Effector memory CD8-positive, alpha-beta T cell (primary cell): ENCODE measurements at regions not wholly inside any gene's neighbourhood (a gene's known extent, or its start where the extent isn't known, plus 50 kb on each side); places are given as distances from the start of the nearest gene placed in this dataset.

Source experiments
- ATAC-seq: fragments of 150-1000 bp; cut with Tn5 transposase; replicated peaks from 2 replicates; pipeline ENCODE4 v1.10.0; 2021; ENCODE audit warnings: mild to moderate bottlenecking, moderate library complexity
- DNase-seq, 3 experiments: peaks; one replicate each; pipeline ENCODE4 v3.0.0; 2021
- H3K27ac Mint-ChIP-seq, 2 donors: one replicate each; pipeline ENCODE4 v1.8.0; 2022; ENCODE audit warnings: mild to moderate bottlenecking in 2 of 2, mixed read lengths in 2 of 2, moderate library complexity in 2 of 2
- H3K27me3 Mint-ChIP-seq, 2 donors: one replicate each; pipeline ENCODE4 v1.8.0; 2022; ENCODE audit warnings: mixed read lengths in 2 of 2
- H3K36me3 Mint-ChIP-seq: one replicate; pipeline ENCODE4 v1.8.0; 2022; ENCODE audit warnings: mild to moderate bottlenecking, moderate library complexity, mixed read lengths; ENCODE audit not compliant: insufficient read depth
- H3K4me1 Mint-ChIP-seq, 2 donors: one replicate each; pipeline ENCODE4 v1.8.0; 2022; ENCODE audit warnings: low read depth in 2 of 2, mixed read lengths in 2 of 2
- H3K4me3 Mint-ChIP-seq, 2 donors: one replicate each; pipeline ENCODE4 v1.8.0; 2022; ENCODE audit warnings: mild to moderate bottlenecking in 2 of 2, mixed read lengths in 2 of 2, moderate library complexity in 2 of 2
- H3K9me3 Mint-ChIP-seq, 2 donors: one replicate each; pipeline ENCODE4 v1.8.0; 2022; ENCODE audit warnings: mixed read lengths in 2 of 2

DNA sequence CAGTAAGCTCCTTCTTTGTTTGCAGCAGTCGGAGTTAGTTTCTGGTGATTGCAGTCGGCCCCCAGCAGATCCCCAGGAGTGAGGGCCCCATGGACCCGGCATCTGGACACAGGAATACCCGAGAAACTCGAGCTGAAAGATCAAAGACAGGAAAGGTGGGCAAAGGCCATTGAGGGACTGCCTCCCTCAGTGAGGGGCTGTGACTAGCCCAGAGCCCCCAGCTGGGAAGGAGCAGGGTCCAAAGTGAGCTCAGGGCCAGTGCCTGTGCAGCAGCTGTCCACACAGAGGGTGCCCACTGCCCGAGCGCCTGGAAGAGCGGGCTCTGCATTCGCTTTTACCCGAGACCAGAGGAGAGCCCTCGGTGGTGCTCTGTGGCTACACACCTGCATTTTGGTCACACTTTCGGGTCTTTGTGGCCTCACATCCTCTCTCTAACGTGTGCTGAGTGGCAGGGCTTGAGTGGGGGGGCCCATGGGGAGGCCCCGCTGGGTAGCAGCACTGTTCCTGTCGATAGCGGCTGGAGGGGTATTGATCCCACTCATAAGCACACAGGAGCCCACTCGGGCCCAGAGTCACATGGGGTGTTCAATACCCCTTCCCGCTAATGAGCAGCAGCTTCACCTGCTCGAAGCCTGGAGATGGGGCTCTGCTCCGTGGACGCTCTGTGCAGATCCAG, 532.9 kb downstream of the TBC1D22A start:
- Mint-ChIP-seq H3K9me3 (peaks cover 0 to 2% of the 10 kb centered on the region in 2 donors), H3K27me3 (peaks cover 19 to 71% of the 10 kb centered on the region in 2 donors), H3K4me1 (no peaks in the 10 kb centered on the region), H3K27ac (no peak overlapping the region), H3K36me3 (no peaks in the 10 kb centered on the region), H3K4me3 (no peak overlapping the region)
- DNase-seq (no peak), ATAC-seq (no peak)

DNA sequence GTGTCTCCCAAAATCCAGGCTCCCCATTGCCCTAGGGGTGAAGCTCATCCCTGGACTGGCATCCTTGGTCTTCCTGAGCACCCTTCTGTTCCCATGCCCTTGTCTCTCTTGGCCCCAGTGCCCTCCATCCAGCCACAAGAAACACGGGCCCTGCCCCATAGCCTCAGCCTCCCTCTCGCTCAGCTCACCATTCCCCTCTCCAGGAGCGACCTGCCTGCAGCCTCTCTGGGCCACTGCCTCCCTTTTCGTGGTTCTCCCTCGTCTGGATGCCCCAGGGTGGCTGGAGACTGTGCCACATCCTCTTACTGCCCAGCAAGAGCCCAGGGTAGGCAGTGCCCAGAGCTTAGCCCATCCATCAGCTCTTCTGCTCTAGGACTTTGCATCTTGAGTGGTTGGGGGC, 532.1 kb downstream of the TBC1D22A start:
- peaks cover 0 to 2% of the 10 kb centered on the region in 2 donors for H3K9me3 Mint-ChIP-seq
- DNase-seq: no peak
- H3K27me3 Mint-ChIP-seq: peaks cover 19 to 68% of the 10 kb centered on the region in 2 donors
- H3K27ac Mint-ChIP-seq: no peak overlapping the region
- H3K36me3 Mint-ChIP-seq: no peaks in the 10 kb centered on the region
- H3K4me3 Mint-ChIP-seq: no peak overlapping the region
- no peak for ATAC-seq
- H3K4me1 Mint-ChIP-seq: no peaks in the 10 kb centered on the region

DNA sequence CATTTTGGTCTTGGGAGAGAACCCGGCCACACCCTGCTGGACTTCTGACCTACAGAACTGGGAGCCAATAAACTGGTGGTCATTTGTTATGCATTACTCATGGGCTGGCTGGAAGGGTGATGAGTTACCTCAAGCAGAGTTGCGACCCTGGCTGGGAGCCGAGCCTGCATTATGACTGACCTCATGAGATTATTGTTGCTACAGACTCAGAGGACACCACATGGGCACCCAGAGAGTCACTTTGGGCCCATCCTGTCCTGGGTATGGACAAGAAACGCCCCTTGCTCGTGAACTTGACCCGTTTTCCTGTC, 531.7 kb downstream of the TBC1D22A start:
- H3K27ac Mint-ChIP-seq: no peak overlapping the region
- peaks cover 19 to 72% of the 10 kb centered on the region in 2 donors for H3K27me3 Mint-ChIP-seq
- DNase-seq (no peak), ATAC-seq (no peak)
- peaks cover 0 to 2% of the 10 kb centered on the region in 2 donors for H3K9me3 Mint-ChIP-seq
- no peaks in the 10 kb centered on the region for H3K4me1 Mint-ChIP-seq
- H3K36me3 Mint-ChIP-seq: no peaks in the 10 kb centered on the region
- H3K4me3 Mint-ChIP-seq: no peak overlapping the region

DNA sequence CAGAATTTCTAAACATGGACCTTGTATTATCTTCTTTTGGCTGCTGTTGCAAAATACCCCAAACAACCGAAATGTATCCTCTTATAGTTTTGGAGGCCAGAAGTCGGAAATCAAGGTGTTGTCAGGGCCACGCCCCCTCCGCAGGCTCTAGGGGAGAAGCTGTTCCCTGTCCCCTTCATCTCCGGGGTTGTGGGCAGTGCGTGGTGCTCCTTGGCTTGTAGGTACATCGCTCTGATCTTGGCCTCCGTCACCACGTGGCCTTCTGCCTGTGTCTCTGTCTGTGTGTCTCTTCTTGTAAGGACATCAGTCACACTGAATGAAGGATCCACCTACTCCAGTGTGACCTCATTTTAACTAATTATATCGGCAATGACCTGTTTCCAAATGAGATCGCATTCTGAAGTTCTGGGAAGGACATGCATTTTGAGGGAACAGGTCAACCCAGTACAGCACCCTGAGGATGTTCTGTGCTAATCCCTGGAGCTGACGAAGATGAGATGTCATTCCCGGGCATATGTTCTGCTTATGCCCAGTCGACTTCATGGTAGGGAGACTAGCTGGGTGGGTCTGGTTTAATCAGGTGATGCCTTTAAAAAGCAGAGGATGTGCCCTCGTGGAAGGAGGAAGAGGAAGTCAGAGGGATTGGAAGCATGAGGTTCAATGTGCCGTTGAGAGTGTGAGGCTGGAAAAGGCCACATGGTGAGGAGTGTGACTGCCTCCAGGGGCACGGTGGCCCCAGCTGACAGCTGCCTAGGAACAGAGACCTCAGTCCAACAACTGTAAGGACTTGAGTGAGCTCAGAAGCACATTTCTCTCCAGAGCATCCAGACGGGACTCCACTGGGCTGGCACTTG, 531.1 kb downstream of the TBC1D22A start:
- H3K36me3 Mint-ChIP-seq: no peaks in the 10 kb centered on the region
- peaks cover 23 to 78% of the 10 kb centered on the region in 2 donors for H3K27me3 Mint-ChIP-seq
- ATAC-seq: no peak
- no peaks in the 10 kb centered on the region for H3K4me1 Mint-ChIP-seq
- no peak for DNase-seq
- peaks cover 0 to 2% of the 10 kb centered on the region in 2 donors for H3K9me3 Mint-ChIP-seq
- no peak overlapping the region for H3K4me3 Mint-ChIP-seq
- H3K27ac Mint-ChIP-seq: no peak overlapping the region

DNA sequence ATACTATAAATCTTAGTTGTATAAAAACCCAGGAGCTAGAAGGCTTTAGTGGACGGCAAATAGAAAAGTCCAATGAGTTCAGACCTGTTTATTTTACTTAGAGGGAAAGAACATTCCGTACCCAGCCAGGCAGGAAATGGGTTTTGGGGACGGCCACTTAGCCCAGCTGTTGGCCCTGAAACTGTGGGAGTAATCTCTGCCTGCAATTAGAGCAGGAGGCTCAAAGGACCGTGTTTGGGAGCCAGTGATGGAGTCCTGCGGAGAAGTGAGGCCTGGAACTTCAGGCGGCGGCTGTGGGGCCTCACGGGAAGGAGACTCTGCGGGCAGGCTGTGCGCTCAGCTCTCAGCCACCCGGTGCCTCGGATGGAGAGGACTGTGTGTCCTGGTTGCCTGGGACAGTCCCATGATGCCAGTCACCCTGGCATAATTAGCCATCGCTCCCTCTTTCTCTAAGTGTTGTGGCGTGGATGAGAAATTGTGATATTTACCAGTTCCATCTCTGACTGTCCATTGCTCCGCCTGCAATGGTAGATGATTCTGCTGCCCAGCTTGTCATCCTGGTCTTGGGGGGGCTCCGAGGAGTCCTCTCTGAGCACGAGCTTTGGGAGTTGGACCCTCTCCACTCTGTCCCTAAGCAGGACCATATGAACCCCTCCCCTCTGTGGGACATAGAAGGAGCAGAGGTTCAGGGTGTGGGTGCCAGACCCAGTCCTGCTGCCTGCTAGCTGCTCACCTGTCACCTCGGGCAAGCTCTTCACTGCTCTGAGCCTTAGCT, 530.3 kb downstream of the TBC1D22A start:
- H3K4me1 Mint-ChIP-seq: no peaks in the 10 kb centered on the region
- DNase-seq: no peak
- H3K9me3 Mint-ChIP-seq: peaks cover 0 to 2% of the 10 kb centered on the region in 2 donors
- H3K36me3 Mint-ChIP-seq: no peaks in the 10 kb centered on the region
- no peak overlapping the region for H3K27ac Mint-ChIP-seq
- H3K27me3 Mint-ChIP-seq: peaks cover 32 to 85% of the 10 kb centered on the region in 2 donors
- H3K4me3 Mint-ChIP-seq: no peak overlapping the region
- ATAC-seq: no peak

DNA sequence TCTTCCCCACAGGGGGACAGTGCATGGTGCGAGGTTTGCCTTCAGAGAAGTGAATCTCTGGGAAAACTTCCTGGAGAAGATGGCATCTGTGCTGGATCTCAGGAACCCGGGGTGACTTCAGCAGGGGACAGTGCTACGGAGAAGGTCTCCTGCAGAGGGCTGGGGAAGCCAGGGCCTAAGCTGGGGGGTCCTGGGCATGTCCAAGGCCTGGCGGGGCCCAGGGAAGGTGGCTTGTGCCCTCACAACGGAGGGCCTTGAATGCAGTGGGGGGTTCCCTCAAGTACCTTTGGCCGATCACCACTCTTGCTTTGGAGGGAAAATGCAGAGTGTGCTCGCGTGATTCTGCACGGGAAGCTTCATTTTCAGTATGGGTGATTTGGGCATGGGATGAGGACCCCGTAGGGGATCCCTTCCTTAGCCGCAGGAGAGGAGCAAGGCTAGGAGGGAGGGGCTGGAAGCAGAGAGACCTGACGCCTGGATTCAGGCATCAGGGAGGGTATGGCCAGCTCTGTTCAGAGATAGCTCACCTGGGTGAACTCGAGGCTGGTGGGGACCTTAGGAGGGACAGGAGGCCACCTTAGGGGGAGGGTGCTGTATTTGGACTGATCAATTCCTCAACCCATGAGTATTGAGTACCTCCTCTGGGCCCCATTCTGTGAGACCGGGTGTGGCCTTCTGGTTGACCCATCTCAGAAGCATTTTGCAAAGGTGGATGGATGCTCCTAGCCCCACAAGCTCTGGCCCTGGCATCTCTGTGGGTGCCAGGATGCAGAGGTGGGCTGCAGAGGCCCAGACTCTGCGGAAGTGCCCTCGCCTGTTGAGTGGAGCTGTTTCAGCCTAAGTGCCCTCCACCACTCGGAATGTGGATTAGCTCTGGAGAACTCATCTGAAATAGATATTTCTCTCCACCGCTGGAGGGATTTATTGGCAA, 529.4 kb downstream of the TBC1D22A start:
- H3K36me3 Mint-ChIP-seq: no peaks in the 10 kb centered on the region
- ATAC-seq (no peak), DNase-seq (no peak)
- H3K4me3 Mint-ChIP-seq: no peak overlapping the region
- no peak overlapping the region for H3K27ac Mint-ChIP-seq
- no peaks in the 10 kb centered on the region for H3K4me1 Mint-ChIP-seq
- H3K27me3 Mint-ChIP-seq: peaks cover 32 to 85% of the 10 kb centered on the region in 2 donors
- H3K9me3 Mint-ChIP-seq: no peaks in the 10 kb centered on the region

DNA sequence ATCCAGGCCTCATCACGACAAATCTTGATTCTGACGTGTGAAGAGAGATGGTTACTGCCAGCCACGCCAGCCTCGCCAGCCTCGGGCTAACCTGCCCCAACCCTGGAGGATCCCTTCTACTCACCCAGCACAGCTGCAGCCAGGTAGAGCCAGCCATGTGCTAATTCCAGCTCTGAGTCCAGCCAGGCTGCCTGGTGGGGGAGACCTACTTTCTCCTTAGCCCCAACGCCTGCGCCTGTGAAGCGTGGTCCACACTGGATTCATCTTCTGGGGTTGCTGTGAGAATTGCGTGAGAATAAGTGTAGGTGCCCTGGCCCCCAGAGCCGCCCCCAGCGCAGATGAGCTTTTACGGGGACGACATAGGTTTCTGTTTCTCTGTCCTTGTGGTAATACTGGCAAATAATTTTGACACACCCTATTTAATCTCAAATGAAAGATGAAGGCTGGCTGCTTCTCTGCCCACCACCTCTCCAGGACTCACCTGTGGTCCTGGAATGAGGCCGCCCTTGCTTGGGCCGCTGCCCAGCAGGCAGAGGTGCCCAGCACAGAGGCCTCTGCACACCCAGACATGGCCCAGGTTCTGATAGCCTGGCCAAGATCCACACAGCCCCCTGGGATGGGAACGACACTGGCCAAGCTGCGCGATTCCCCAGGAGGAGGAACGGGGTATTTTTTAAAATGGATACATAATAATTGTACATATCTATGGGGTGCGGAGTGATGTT, 528.4 kb downstream of the TBC1D22A start:
- no peaks in the 10 kb centered on the region for H3K36me3 Mint-ChIP-seq
- peaks cover 28 to 84% of the 10 kb centered on the region in 2 donors for H3K27me3 Mint-ChIP-seq
- DNase-seq (no peak), ATAC-seq (no peak)
- no peak overlapping the region for H3K4me3 Mint-ChIP-seq
- no peaks in the 10 kb centered on the region for H3K4me1 Mint-ChIP-seq
- no peak overlapping the region for H3K27ac Mint-ChIP-seq
- H3K9me3 Mint-ChIP-seq: no peaks in the 10 kb centered on the region

DNA sequence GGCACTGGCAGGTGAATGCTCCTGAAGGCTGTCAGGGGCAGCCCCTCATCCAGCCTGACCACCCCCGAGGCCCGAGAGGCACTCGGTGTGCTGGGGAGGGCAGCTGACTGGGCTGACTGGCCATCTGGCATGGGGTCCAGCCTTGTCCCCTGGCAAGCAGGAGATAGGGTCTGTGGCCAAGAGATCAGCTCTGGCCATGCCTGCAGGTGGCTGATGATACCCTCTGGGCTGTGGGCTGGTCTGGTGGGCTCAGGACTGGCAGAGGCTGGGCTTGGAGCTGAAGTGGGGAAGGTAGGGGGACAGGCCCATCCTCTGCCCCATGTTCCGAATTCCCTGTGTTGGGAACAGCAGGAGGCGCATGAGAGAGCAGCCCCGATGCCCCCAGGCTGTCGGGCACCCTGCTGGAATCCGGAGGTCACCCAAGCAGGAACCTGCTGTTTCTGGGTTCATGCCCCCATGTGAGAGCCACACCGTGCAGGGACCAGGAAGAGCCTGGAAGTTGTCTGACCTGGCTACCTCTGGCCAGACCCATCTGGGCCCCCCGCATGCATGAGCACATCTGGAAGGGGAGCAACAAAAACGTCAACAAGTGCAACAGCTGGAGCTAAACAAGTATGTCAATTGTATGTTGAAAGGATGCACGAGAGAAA, 527.0 kb downstream of the TBC1D22A start:
- Mint-ChIP-seq H3K36me3 (no peaks in the 10 kb centered on the region), H3K4me3 (no peak overlapping the region), H3K27ac (no peak overlapping the region), H3K9me3 (no peaks in the 10 kb centered on the region), H3K4me1 (no peaks in the 10 kb centered on the region), H3K27me3 (peaks cover 19 to 75% of the 10 kb centered on the region in 2 donors)
- no peak for DNase-seq
- no peak for ATAC-seq

DNA sequence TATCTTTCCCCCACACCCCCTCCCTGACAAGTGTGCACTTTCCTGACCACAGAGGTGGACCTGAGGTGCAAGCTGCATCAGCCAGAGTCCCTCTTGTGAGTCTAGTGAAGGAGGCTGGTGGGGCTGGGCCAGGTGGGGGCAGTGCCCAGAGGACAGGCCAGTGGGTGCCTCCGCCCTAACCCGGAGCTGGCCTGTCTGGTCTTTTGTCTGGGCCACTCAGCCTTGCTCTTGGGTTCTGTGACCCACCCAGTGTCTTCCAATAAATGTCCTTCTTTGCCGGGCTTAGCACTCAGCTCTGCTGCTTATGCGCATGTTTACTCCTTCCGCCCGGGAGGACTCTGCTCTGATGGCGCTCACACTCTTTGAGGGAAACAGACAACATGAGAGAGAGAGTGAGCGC, 526.2 kb downstream of the TBC1D22A start:
- H3K4me3 Mint-ChIP-seq: no peak overlapping the region
- no peaks in the 10 kb centered on the region for H3K9me3 Mint-ChIP-seq
- ATAC-seq (no peak), DNase-seq (no peak)
- H3K27ac Mint-ChIP-seq: no peak overlapping the region
- peaks cover 20 to 70% of the 10 kb centered on the region in 2 donors for H3K27me3 Mint-ChIP-seq
- H3K36me3 Mint-ChIP-seq: no peaks in the 10 kb centered on the region
- H3K4me1 Mint-ChIP-seq: no peaks in the 10 kb centered on the region

DNA sequence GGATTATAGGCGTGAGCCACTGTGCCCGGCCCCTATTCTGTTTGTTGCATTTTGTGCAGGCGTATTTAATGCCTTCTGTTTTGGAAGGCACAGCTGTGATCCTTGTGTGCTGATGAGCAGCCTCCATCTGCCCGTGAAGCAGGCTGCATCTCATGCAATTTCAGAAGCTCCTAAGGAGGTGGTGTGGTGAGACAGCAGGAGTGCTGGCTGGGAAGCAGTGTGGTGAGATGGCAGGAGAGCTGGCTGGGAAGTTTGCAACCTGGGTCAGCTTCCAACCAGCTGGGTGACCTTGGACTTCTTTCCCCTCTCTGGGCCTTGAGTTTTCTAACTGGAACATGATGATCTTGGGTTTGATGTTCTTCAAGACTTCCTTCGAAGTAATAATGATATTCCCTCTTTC, 525.1 kb downstream of the TBC1D22A start:
- Mint-ChIP-seq H3K9me3 (no peaks in the 10 kb centered on the region), H3K27ac (no peak overlapping the region), H3K4me1 (no peaks in the 10 kb centered on the region), H3K4me3 (no peak overlapping the region), H3K27me3 (peaks cover 26 to 69% of the 10 kb centered on the region in 2 donors), H3K36me3 (no peaks in the 10 kb centered on the region)
- ATAC-seq (no peak), DNase-seq (no peak)

DNA sequence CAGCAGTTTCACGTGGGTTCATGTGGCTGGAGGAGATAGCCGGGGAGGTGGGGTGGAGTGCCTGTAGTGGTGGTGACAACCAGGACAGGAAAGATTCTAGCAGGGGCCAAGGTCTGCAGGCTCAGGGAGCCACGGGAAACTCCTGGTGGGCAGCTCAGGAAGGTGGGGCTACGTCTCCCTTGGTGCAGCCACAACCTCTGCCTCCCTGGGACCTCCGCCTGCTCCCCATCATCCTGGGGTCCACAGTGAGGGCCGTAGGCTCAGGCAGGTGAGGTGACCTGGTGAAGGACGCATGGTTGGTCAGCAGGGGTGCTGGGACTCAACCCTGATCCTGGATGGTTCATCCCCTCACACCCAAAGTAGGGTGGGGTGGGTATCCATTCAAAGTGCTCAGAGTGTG, 524.1 kb downstream of the TBC1D22A start:
- Mint-ChIP-seq H3K4me1 (no peaks in the 10 kb centered on the region), H3K27me3 (peaks cover 31 to 74% of the 10 kb centered on the region in 2 donors), H3K27ac (no peak overlapping the region), H3K4me3 (no peak overlapping the region), H3K9me3 (no peaks in the 10 kb centered on the region), H3K36me3 (no peaks in the 10 kb centered on the region)
- DNase-seq: no peak
- ATAC-seq: no peak

DNA sequence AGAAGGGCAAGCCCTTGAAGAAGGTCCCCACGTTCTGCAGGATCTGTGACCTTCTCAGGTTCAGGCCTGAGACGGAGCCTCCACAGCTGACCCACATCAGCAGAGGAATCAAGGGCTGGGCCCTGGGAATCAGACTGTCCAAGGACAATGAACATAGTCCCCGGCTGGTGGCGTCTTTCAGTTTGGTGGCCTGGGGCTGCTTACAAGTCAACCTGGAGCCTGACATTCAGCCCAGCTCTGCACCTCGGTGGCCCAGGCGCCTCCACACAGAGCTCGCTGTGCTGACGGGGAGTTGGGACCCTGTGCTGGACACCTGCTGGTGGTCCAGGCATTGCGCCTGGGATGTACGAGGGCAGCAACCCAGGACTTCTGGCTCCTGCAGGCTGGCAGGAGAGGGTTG, 523.5 kb downstream of the TBC1D22A start:
- no peak overlapping the region for H3K27ac Mint-ChIP-seq
- ATAC-seq: no peak

More for the DNA sequence above, 523.5 kb downstream of the TBC1D22A start:
- H3K9me3 Mint-ChIP-seq: no peaks in the 10 kb centered on the region
- H3K27me3 Mint-ChIP-seq: peaks cover 33 to 74% of the 10 kb centered on the region in 2 donors
- no peak overlapping the region for H3K4me3 Mint-ChIP-seq
- H3K36me3 Mint-ChIP-seq: no peaks in the 10 kb centered on the region
- no peak for DNase-seq
- H3K4me1 Mint-ChIP-seq: no peaks in the 10 kb centered on the region
